Middle frontal gyrus (tissue), 1 donor: ENCODE measurements at regions not wholly inside any gene's neighbourhood (a gene's known extent, or its start where the extent isn't known, plus 50 kb on each side); places are given as distances from the start of the nearest gene placed in this dataset.
"Not testable (repeated sequence)": the region's sequence is repeated elsewhere in the genome, so short reads cannot be mapped to it uniquely, and the experiment has no call there.

ENCODE experiments used
- DNase-seq: peaks from one replicate; pipeline ENCODE4 v3.0.0-alpha.2; 2015; ENCODE audit warnings: low spot score; ENCODE audit errors: extremely low spot score

- no peak for DNase-seq
These were observed 122.0 kb downstream of the CT47B1 start for GRCh38 chrX:120753413-120754251.

GRCh38 chrX:120752431-120753082, 122.7 kb upstream of the C1GALT1C1 start:
- no peak for DNase-seq

GRCh38 chrX:120751683-120752082, 121.8 kb upstream of the C1GALT1C1 start:
- DNase-seq: no peak

GRCh38 chrX:120750381-120750780, 120.5 kb upstream of the C1GALT1C1 start:
- no peak for DNase-seq

GRCh38 chrX:120749141-120749846, 119.4 kb upstream of the C1GALT1C1 start:
- no peak for DNase-seq

- no peak for DNase-seq
These were observed 116.3 kb upstream of the C1GALT1C1 start for GRCh38 chrX:120746153-120746552.

- DNase-seq: no peak
These were observed 113.3 kb upstream of the C1GALT1C1 start for GRCh38 chrX:120742946-120743665.

GRCh38 chrX:120741452-120741851, 111.6 kb upstream of the C1GALT1C1 start:
- DNase-seq: no peak

GRCh38 chrX:120740072-120740471, 110.2 kb upstream of the C1GALT1C1 start:
- DNase-seq: no peak

- DNase-seq: no peak
These were observed 109.4 kb upstream of the C1GALT1C1 start for GRCh38 chrX:120739300-120739699.

- no peak for DNase-seq
These were observed 107.1 kb upstream of the C1GALT1C1 start for GRCh38 chrX:120736989-120737388.

- no peak for DNase-seq
These were observed 106.1 kb upstream of the C1GALT1C1 start for GRCh38 chrX:120735966-120736365.

- no peak for DNase-seq
These were observed 103.0 kb upstream of the C1GALT1C1 start for GRCh38 chrX:120732879-120733278.

- DNase-seq: no peak
These were observed 102.6 kb upstream of the C1GALT1C1 start for GRCh38 chrX:120732461-120732860.

GRCh38 chrX:120731386-120731785, 101.5 kb upstream of the C1GALT1C1 start:
- DNase-seq: no peak

- DNase-seq: not testable (repeated sequence)
These were observed 99.8 kb upstream of the C1GALT1C1 start for GRCh38 chrX:120729506-120730255.

- no peak for DNase-seq
These were observed 98.1 kb upstream of the C1GALT1C1 start for GRCh38 chrX:120727911-120728310.

- DNase-seq: no peak
These were observed 97.6 kb upstream of the C1GALT1C1 start for GRCh38 chrX:120727452-120727851.

GRCh38 chrX:120726294-120726693, 96.4 kb upstream of the C1GALT1C1 start:
- no peak for DNase-seq

- DNase-seq: no peak
These were observed 96.0 kb upstream of the C1GALT1C1 start for GRCh38 chrX:120725874-120726273.

GRCh38 chrX:120719622-120720021, 89.8 kb upstream of the C1GALT1C1 start:
- no peak for DNase-seq
